ENCODE measurements at regions not wholly inside any gene's neighbourhood (a gene's known extent, or its start where the extent isn't known, plus 50 kb on each side); places are given as distances from the start of the nearest gene placed in this dataset.

- Mint-ChIP-seq H3K9me3 (peaks cover 6% of the 10 kb centered on the region), H3K36me3 (no peaks in the 10 kb centered on the region), H3K27ac (no peak overlapping the region), H3K4me1 (no peaks in the 10 kb centered on the region), H3K4me3 (no peak overlapping the region), H3K27me3 (no peaks in the 10 kb centered on the region)
- ATAC-seq, result no peak
Observed at GRCh38 chrX:148204195-148204594, 223.1 kb downstream of the FMR1NB start.

DNA sequence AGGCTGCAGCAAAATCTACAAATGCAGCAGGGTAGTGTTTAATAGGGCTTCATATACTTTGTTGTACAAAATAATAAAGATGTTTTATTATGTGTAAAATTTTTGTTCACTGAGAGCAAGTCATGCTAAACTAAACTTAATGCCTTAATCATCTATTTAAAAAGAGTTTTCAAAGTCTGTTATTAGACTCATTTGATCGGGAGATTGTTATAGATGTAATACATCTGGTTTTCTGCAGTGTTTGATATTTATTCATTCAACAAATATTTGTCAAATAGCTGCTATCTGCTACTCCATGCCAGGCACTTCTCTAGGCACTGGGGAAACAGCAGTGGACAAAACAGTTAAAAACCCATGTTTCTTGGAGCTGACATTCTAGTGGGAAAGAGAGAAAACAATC lies 233.6 kb downstream of the FMR1NB start:
- H3K27me3 Mint-ChIP-seq, result no peaks in the 10 kb centered on the region
- no peaks in the 10 kb centered on the region for H3K9me3 Mint-ChIP-seq
- H3K27ac Mint-ChIP-seq, result no peak overlapping the region
- no peaks in the 10 kb centered on the region for H3K4me1 Mint-ChIP-seq
- no peak for ATAC-seq
- H3K4me3 Mint-ChIP-seq, result no peak overlapping the region
- no peaks in the 10 kb centered on the region for H3K36me3 Mint-ChIP-seq

DNA sequence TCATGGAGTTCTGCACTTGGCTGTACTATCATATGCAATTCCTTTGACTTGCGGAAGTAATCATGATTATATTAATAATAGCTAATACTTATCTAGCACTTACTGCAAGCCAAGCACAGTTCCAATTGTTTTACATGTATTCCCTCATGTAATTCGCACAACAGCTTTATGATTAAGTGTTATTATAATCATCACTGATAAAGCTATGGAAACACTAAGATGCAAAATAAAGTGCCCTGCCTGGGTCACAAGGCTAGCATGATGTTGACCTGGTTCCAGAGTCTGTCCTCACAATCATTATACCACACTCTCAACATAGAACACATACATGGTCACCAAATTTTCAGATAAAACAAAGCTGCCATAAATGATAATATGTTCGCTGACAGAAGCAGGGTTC lies 234.6 kb downstream of the FMR1NB start:
- Mint-ChIP-seq H3K9me3 (no peaks in the 10 kb centered on the region), H3K27ac (no peak overlapping the region), H3K36me3 (no peaks in the 10 kb centered on the region), H3K27me3 (no peaks in the 10 kb centered on the region), H3K4me1 (no peaks in the 10 kb centered on the region), H3K4me3 (no peak overlapping the region)
- ATAC-seq, result no peak

DNA sequence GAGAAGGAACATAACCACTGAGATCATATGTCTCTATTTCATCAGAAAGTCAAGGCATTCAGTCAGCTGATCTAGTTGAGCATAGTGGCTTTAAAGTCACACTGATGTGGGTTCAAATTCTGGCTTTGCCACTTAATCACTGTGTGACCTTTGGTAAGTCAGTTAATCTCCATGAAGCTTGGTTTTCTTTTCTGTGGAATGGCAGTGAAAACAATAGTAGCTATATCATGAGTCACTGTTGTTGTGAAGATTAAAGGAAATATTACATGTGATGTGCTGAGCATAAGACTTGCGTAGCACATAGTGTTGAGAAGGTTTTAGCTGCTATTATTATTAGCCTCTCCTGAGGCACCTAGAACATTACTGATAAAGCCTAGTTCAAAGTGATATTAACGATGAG lies 242.2 kb downstream of the FMR1NB start:
- peaks cover 2% of the 10 kb centered on the region for H3K9me3 Mint-ChIP-seq
- H3K27ac Mint-ChIP-seq, result no peak overlapping the region
- ATAC-seq, result no peak
- H3K4me3 Mint-ChIP-seq, result no peak overlapping the region
- H3K27me3 Mint-ChIP-seq, result no peaks in the 10 kb centered on the region
- no peaks in the 10 kb centered on the region for H3K4me1 Mint-ChIP-seq
- no peaks in the 10 kb centered on the region for H3K36me3 Mint-ChIP-seq

DNA sequence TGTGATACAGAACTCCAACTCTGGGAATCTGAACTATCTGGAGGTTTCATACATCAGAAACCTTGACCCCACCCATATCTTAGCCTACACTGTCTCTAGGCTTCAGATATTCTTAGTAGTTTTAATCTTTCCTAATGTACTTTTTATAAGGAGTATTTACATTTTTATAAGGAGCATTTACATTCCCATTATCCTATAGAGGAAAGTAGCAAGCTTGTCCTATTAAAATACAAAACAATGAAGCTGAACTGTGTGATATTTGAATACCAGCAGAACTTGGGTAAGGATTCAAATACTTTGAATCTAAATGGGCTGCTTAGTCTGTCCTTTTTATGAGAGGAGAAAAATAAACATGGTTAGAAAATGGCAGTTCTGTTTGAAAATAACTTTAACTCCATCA lies 247.4 kb downstream of the FMR1NB start:
- Mint-ChIP-seq H3K4me1 (no peaks in the 10 kb centered on the region), H3K27me3 (no peaks in the 10 kb centered on the region), H3K4me3 (no peak overlapping the region), H3K9me3 (peaks cover 2% of the 10 kb centered on the region), H3K27ac (no peak overlapping the region), H3K36me3 (no peaks in the 10 kb centered on the region)
- no peak for ATAC-seq

DNA sequence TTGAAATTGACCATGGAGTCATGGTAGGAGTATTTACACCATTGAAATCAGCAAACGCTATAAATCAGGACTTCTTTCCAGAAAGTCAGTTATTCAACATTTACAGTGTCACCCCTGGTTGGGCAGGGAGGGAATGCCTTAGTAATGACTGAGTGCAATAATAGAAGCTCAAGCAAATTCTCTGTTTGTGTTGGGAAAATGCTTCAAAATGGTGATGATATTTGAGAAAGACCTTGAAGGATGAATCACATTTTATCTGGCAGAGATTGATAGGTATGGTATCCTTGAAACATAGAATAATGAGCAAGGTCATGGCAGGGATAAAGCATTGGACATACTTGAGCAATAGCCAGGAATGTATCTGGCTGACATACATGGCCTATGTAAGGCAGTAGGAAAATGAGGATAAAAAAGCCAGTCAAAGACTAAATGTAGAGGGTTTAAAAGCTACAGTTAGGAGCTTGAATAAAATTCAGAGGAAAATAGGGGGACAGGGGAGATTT lies 248.7 kb downstream of the FMR1NB start:
- Mint-ChIP-seq H3K9me3 (peaks cover 2% of the 10 kb centered on the region), H3K4me3 (no peak overlapping the region), H3K4me1 (no peaks in the 10 kb centered on the region), H3K27ac (no peak overlapping the region), H3K27me3 (no peaks in the 10 kb centered on the region), H3K36me3 (no peaks in the 10 kb centered on the region)
- ATAC-seq, result no peak

- Mint-ChIP-seq H3K4me1 (no peaks in the 10 kb centered on the region), H3K27me3 (no peaks in the 10 kb centered on the region), H3K36me3 (peaks cover 7% of the 10 kb centered on the region), H3K27ac (no peak overlapping the region), H3K4me3 (no peak overlapping the region), H3K9me3 (peaks cover 5% of the 10 kb centered on the region)
- ATAC-seq, result no peak
Observed at GRCh38 chrX:148259990-148260389, 240.4 kb upstream of the AFF2 start.

- no peak for ATAC-seq
- Mint-ChIP-seq H3K27me3 (no peaks in the 10 kb centered on the region), H3K36me3 (peaks cover 7% of the 10 kb centered on the region), H3K4me3 (no peak overlapping the region), H3K27ac (no peak overlapping the region), H3K9me3 (peaks cover 5% of the 10 kb centered on the region), H3K4me1 (no peaks in the 10 kb centered on the region)
Observed at GRCh38 chrX:148265829-148266228, 234.6 kb upstream of the AFF2 start.

DNA sequence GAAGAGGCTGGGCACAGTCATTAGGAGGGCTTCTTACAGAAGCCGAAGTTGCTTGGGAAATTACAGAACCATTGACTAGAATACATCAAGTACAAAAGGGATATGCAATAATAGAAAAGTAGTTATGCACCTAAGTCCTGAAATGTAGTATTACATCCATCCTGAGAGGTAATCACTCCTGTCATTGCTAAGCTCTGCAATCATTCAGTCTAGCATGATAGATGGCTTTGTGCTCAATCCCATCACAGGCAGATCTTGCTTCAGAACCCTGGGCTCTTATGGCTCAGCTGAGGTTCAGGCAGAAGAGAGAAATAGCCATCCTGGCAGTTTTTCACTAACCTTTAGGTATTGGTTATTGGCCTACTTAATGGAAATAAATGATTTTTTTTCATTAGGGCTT lies 231.7 kb upstream of the AFF2 start:
- Mint-ChIP-seq H3K4me1 (no peaks in the 10 kb centered on the region), H3K4me3 (no peak overlapping the region), H3K27me3 (no peaks in the 10 kb centered on the region), H3K36me3 (no peaks in the 10 kb centered on the region), H3K9me3 (no peaks in the 10 kb centered on the region), H3K27ac (no peak overlapping the region)
- ATAC-seq, result no peak

DNA sequence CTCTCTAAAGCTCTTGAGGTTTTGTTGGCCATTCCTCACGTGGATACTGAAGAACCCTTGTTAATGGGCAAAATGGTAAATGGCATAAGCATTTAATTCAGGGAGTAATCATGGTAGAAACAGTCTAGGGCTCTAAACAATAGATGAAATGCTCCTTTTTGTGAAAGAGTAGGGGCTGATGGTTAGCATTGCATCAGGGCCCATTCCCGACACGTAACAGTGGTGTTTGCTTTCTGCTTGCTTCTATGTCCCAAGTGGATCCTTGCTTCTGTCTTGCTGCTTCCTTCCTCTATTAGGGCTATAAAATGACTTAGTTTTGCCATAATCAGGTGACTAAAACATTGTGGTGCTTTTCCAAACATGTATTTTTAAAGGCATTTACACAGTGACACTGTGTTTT lies 230.9 kb upstream of the AFF2 start:
- Mint-ChIP-seq H3K27ac (no peak overlapping the region), H3K4me1 (no peaks in the 10 kb centered on the region), H3K4me3 (no peak overlapping the region), H3K36me3 (no peaks in the 10 kb centered on the region), H3K27me3 (no peaks in the 10 kb centered on the region), H3K9me3 (no peaks in the 10 kb centered on the region)
- no peak for ATAC-seq

- Mint-ChIP-seq H3K36me3 (no peaks in the 10 kb centered on the region), H3K4me1 (no peaks in the 10 kb centered on the region), H3K27me3 (no peaks in the 10 kb centered on the region), H3K9me3 (no peaks in the 10 kb centered on the region), H3K27ac (no peak overlapping the region), H3K4me3 (no peak overlapping the region)
- ATAC-seq, result no peak
Observed at GRCh38 chrX:148270499-148270898, 229.9 kb upstream of the AFF2 start.

DNA sequence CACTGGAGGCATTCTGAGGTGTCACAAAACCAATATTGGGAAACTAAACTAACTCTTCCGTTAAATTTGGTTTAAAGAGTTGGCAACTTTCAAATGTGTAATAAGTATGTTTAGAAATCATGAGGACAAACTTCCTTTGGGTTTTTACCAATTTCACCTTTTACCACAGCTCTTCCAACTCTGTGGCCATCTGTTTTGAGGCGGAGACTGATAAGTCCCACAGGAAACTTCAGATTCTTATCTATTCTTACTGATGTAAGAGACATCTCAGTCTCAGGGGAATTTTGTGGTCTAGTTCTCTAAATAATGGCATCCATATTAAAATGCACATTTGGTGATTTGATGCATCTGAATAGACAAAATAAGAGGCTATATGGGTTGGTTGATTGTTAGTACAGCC lies 229.2 kb upstream of the AFF2 start:
- Mint-ChIP-seq H3K4me3 (no peak overlapping the region), H3K4me1 (no peaks in the 10 kb centered on the region), H3K36me3 (no peaks in the 10 kb centered on the region), H3K27ac (no peak overlapping the region), H3K27me3 (no peaks in the 10 kb centered on the region), H3K9me3 (no peaks in the 10 kb centered on the region)
- no peak for ATAC-seq

- Mint-ChIP-seq H3K36me3 (no peaks in the 10 kb centered on the region), H3K27me3 (no peaks in the 10 kb centered on the region), H3K27ac (no peak overlapping the region), H3K4me1 (no peaks in the 10 kb centered on the region), H3K9me3 (no peaks in the 10 kb centered on the region), H3K4me3 (no peak overlapping the region)
- no peak for ATAC-seq
Observed at GRCh38 chrX:148281920-148282319, 218.5 kb upstream of the AFF2 start.

GRCh38 chrX:148282504-148282903 lies 217.9 kb upstream of the AFF2 start:
- no peak overlapping the region for H3K27ac Mint-ChIP-seq
- H3K9me3 Mint-ChIP-seq, result no peaks in the 10 kb centered on the region
- H3K27me3 Mint-ChIP-seq, result no peaks in the 10 kb centered on the region
- H3K4me3 Mint-ChIP-seq, result no peak overlapping the region
- no peaks in the 10 kb centered on the region for H3K4me1 Mint-ChIP-seq
- H3K36me3 Mint-ChIP-seq, result no peaks in the 10 kb centered on the region
- no peak for ATAC-seq

GRCh38 chrX:148284056-148284455 lies 216.4 kb upstream of the AFF2 start:
- Mint-ChIP-seq H3K9me3 (no peaks in the 10 kb centered on the region), H3K4me3 (no peak overlapping the region), H3K36me3 (no peaks in the 10 kb centered on the region), H3K27ac (no peak overlapping the region), H3K27me3 (no peaks in the 10 kb centered on the region), H3K4me1 (no peaks in the 10 kb centered on the region)
- ATAC-seq, result no peak

- ATAC-seq, result no peak
- no peaks in the 10 kb centered on the region for H3K36me3 Mint-ChIP-seq
Observed at GRCh38 chrX:148284821-148285220, 215.6 kb upstream of the AFF2 start.

DNA sequence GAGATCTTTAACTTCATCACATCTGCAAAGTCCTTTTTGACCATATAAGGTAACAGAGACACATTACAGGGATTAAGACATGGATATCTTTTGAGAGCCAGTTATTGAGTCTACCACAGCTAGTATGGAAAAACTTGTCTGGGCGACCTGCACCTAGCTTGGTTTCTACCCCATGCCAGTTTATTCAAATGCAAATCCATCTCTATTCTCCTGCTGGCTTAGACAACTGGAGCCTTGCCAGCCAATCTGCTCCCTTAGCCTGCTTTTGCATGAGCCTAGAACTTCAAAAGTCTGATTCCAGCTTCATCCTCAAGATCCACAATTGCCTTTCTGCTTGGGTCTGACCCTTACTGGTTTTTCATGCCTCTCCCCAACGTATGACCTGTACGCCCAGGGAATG lies 212.0 kb upstream of the AFF2 start:
- ATAC-seq, result no peak
- Mint-ChIP-seq H3K27ac (no peak overlapping the region), H3K4me3 (no peak overlapping the region), H3K4me1 (no peaks in the 10 kb centered on the region), H3K9me3 (no peaks in the 10 kb centered on the region), H3K27me3 (no peaks in the 10 kb centered on the region), H3K36me3 (no peaks in the 10 kb centered on the region)

More at GRCh38 chrX:148284821-148285220, 215.6 kb upstream of the AFF2 start:
- no peaks in the 10 kb centered on the region for H3K9me3 Mint-ChIP-seq
- no peak overlapping the region for H3K4me3 Mint-ChIP-seq
- no peaks in the 10 kb centered on the region for H3K27me3 Mint-ChIP-seq
- H3K4me1 Mint-ChIP-seq, result no peaks in the 10 kb centered on the region
- H3K27ac Mint-ChIP-seq, result no peak overlapping the region

All from stimulated activated memory B cell treated with anti-CD40 and anti-IgM and Interleukin-4, amounts not matched to agents 10 μg/mL and 1 μg/mL and 100 μg/mL, for 72 hours (primary cell).